ENCODE measurements at regions not wholly inside any gene's neighbourhood (a gene's known extent, or its start where the extent isn't known, plus 50 kb on each side); places are given as distances from the start of the nearest gene placed in this dataset.

DNA sequence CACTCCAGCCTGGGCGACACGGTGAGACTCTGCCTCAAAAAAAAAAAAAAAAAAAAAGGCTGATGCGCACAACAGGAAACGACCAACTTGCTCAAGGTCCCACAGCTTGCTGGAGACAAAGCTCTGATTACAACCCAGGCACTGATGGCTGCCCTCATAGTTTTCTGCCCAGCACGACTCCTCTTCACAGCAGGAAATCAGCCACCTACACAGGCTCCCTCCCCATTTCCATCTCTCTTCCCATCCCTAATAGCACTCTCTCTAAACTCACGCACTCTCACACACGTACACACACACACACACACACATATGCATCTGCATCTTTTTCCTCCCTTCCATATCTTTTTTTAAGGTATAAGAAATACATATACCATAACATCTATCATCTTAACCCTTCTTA lies 153.5 kb upstream of the SOD1 start:
- H3K4me3 Mint-ChIP-seq, result no peak overlapping the region
- Histone ChIP-seq H2AFZ (ENCODE audit: insufficient read depth, low read depth, low read length, poor library complexity, severe bottlenecking) (no peak overlapping the region), H3K4me3 (replicated peaks in 1 of 3; ENCODE audit: low read depth in 2 of 3, low read length in 3 of 3) (no peak overlapping the region), H3K36me3 (replicated peaks in 1 of 2; ENCODE audit: control insufficient read depth in 1 of 2, insufficient read depth in 2 of 2, low read length in 2 of 2) (no peaks in the 10 kb centered on the region), H3K27me3 (ENCODE audit: control insufficient read depth in 2 of 2, insufficient read depth in 2 of 2, low read length in 2 of 2) (no peaks in the 10 kb centered on the region), H3K27ac (ENCODE audit: low read depth in 1 of 2, low read length in 2 of 2) (no peak overlapping the region), H3K4me2 (replicated peaks; ENCODE audit: extremely low read depth, low read length, poor library complexity, severe bottlenecking) (no peak overlapping the region), H3K9me3 (replicated peaks in 1 of 2; ENCODE audit: control insufficient read depth in 1 of 2, insufficient read depth in 1 of 2, low read length in 2 of 2) (no peaks in the 10 kb centered on the region), H4K20me1 (ENCODE audit: insufficient read depth, low read length) (no peaks in the 10 kb centered on the region), H3K79me2 (ENCODE audit: insufficient read depth, low read length) (no peaks in the 10 kb centered on the region), H3K4me1 (ENCODE audit: control insufficient read depth in 1 of 2, insufficient read depth in 2 of 2, low read length in 2 of 2) (peaks cover 2 to 8% of the 10 kb centered on the region in 2 donors), H3K9ac (ENCODE audit: insufficient read depth, low read length, poor library complexity, severe bottlenecking) (no peak overlapping the region)
- H3K27ac Mint-ChIP-seq, result peak overlapping the region in 1 of 7 donors; percentile 47
- intact Hi-C loops (cut with micrococcal nuclease), result no loop called here
- no peak for DNase-seq
- H3K36me3 Mint-ChIP-seq, result no peaks in the 10 kb centered on the region
- TF ChIP-seq, protein P1, sequence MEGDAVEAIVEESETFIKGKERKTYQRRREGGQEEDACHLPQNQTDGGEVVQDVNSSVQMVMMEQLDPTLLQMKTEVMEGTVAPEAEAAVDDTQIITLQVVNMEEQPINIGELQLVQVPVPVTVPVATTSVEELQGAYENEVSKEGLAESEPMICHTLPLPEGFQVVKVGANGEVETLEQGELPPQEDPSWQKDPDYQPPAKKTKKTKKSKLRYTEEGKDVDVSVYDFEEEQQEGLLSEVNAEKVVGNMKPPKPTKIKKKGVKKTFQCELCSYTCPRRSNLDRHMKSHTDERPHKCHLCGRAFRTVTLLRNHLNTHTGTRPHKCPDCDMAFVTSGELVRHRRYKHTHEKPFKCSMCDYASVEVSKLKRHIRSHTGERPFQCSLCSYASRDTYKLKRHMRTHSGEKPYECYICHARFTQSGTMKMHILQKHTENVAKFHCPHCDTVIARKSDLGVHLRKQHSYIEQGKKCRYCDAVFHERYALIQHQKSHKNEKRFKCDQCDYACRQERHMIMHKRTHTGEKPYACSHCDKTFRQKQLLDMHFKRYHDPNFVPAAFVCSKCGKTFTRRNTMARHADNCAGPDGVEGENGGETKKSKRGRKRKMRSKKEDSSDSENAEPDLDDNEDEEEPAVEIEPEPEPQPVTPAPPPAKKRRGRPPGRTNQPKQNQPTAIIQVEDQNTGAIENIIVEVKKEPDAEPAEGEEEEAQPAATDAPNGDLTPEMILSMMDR (IDR thresholded peaks at IDR 0.05), result no peak
- 82% methylated on average over 5 of the region's 7 CpGs for WGBS (ENCODE audit: insufficient coverage)
- peaks cover 15% of the 10 kb centered on the region for H3K4me1 Mint-ChIP-seq
- peaks cover 0 to 5% (median 0%) of the 10 kb centered on the region in 7 donors for H3K9me3 Mint-ChIP-seq
- peaks cover 2 to 6% (median 4%) of the 10 kb centered on the region in 3 donors for H3K27me3 Mint-ChIP-seq (ENCODE audit: low read depth in 3 of 3)

GRCh38 chr21:31503939-31504338 lies 155.6 kb upstream of the SOD1 start:
- peaks cover 2 to 8% of the 10 kb centered on the region in 2 donors for H3K4me1 ChIP-seq (ENCODE audit: control insufficient read depth in 1 of 2, insufficient read depth in 2 of 2, low read length in 2 of 2)
- H3K4me3 ChIP-seq (replicated peaks in 1 of 3; ENCODE audit: low read depth in 2 of 3, low read length in 3 of 3), result no peak overlapping the region
- no peaks in the 10 kb centered on the region for H3K27me3 ChIP-seq (ENCODE audit: control insufficient read depth in 2 of 2, insufficient read depth in 2 of 2, low read length in 2 of 2)
- H4K20me1 ChIP-seq (ENCODE audit: insufficient read depth, low read length), result no peaks in the 10 kb centered on the region
- Mint-ChIP-seq H3K27ac (no peak overlapping the region), H3K4me1 (peaks cover 7% of the 10 kb centered on the region), H3K27me3 (ENCODE audit: low read depth in 3 of 3) (peaks cover 2 to 4% (median 3%) of the 10 kb centered on the region in 3 donors), H3K36me3 (no peaks in the 10 kb centered on the region), H3K9me3 (peaks cover 0 to 3% (median 0%) of the 10 kb centered on the region in 7 donors), H3K4me3 (no peak overlapping the region)
- no peak overlapping the region for H2AFZ ChIP-seq (ENCODE audit: insufficient read depth, low read depth, low read length, poor library complexity, severe bottlenecking)
- intact Hi-C loops (cut with micrococcal nuclease), result no loop called here
- TF ChIP-seq, protein P1 (IDR thresholded peaks at IDR 0.05), result no peak
- no peak for DNase-seq
- H3K9me3 ChIP-seq (replicated peaks in 1 of 2; ENCODE audit: control insufficient read depth in 1 of 2, insufficient read depth in 1 of 2, low read length in 2 of 2), result no peaks in the 10 kb centered on the region
- 100% methylated on average over 3 of the region's 3 CpGs for WGBS (ENCODE audit: insufficient coverage)
- no peak overlapping the region for H3K9ac ChIP-seq (ENCODE audit: insufficient read depth, low read length, poor library complexity, severe bottlenecking)
- no peaks in the 10 kb centered on the region for H3K79me2 ChIP-seq (ENCODE audit: insufficient read depth, low read length)
- H3K27ac ChIP-seq (ENCODE audit: low read depth in 1 of 2, low read length in 2 of 2), result no peak overlapping the region
- H3K4me2 ChIP-seq (replicated peaks; ENCODE audit: extremely low read depth, low read length, poor library complexity, severe bottlenecking), result no peak overlapping the region
- H3K36me3 ChIP-seq (replicated peaks in 1 of 2; ENCODE audit: control insufficient read depth in 1 of 2, insufficient read depth in 2 of 2, low read length in 2 of 2), result no peaks in the 10 kb centered on the region

All from CD14-positive monocyte (primary cell).